Transverse colon (tissue), 4 donors: ENCODE measurements at regions not wholly inside any gene's neighbourhood (a gene's known extent, or its start where the extent isn't known, plus 50 kb on each side); places are given as distances from the start of the nearest gene placed in this dataset.

Experiments
- DNase-seq: peaks from one replicate; pipeline ENCODE4 v3.0.0-alpha.2; 2019
- H3K27ac ChIP-seq, 4 donors: fragments of 200-600 bp; sonication (generic); 2 replicates each; pipeline ENCODE4 v1.5.1; 2016 to 2018; ENCODE audit warnings: inconsistent platforms in 4 of 4
- H3K27me3 ChIP-seq: fragments of 200-600 bp; sonication (generic); 2 replicates; pipeline ENCODE4 v1.5.1; 2017; ENCODE audit warnings: inconsistent platforms
- H3K36me3 ChIP-seq, 4 donors: fragments of 200-600 bp; sonication (generic); 2 replicates each; pipeline ENCODE4 v1.5.1; 2017 to 2019; ENCODE audit warnings: inconsistent platforms in 4 of 4
- H3K4me1 ChIP-seq, 4 donors: fragments of 200-600 bp; sonication (generic); 2 replicates each; pipeline ENCODE4 v1.5.1; 2017 to 2020; ENCODE audit warnings: inconsistent platforms in 4 of 4
- H3K4me3 ChIP-seq, 4 donors: fragments of 200-600 bp; sonication (generic); 1 replicate in 1 of 4; 2 replicates in 3 of 4; pipeline versions ENCODE4 v1.5.1 to v1.6.1; 2017 to 2019; ENCODE audit warnings: inconsistent platforms in 4 of 4
- H3K9me3 ChIP-seq, 2 donors: fragments of 200-600 bp; sonication (generic); 2 replicates each; pipeline ENCODE4 v1.5.1; 2017 to 2019; ENCODE audit warnings: inconsistent platforms in 2 of 2
- EP300 ChIP-seq: sonication (generic); formaldehyde crosslinking; IDR thresholded peaks from one replicate; pipeline ENCODE4 v1.6.1; 2017; ENCODE audit warnings: antibody characterized with exemption, low read depth
- POLR2A ChIP-seq: fragments of 450-650 bp; IDR thresholded peaks from one replicate; pipeline ENCODE4 v1.6.1; 2016; ENCODE audit warnings: antibody characterized with exemption, mild to moderate bottlenecking, moderate library complexity
- POLR2AphosphoS5 ChIP-seq, 3 donors: sonication (generic); formaldehyde crosslinking; IDR thresholded peaks; one replicate each; pipeline ENCODE4 v1.6.1; 2016; ENCODE audit warnings: antibody characterized with exemption in 3 of 3
- WGBS, 2 donors: methylation state at CpG; one replicate each; pipeline ENCODE4 v1.1.5; 2018; ENCODE audit warnings: low coverage in 1 of 2; 5-methylcytosine and 5-hydroxymethylcytosine counted together
- in situ Hi-C, 4 donors: fragments of 200-750 bp; cut with MboI; loops; one replicate each; pipeline versions ENCODE4 v1.15.0 to v1.15.1; 2017; ENCODE audit warnings: low sequenced_read_pairs in 3 of 4, low pct_ligation_motif_present in 1 of 4, low pct_unique_long_range_greater_than_20kb in 1 of 4
- intact Hi-C: fragments of 100-400 bp; cut with DNase I; formaldehyde crosslinking; loops from one replicate; pipeline ENCODE4 v1.15.1; 2023; ENCODE audit warnings: low total_unique reads
- TF ChIP-seq, protein P1 (sequence below), 5 experiments: fragments of 200-600 bp in 3 of 5; fragments of 450-650 bp in 2 of 5; sonication (generic) in 3 of 5; IDR thresholded peaks; 1 replicate in 2 of 5; 2 replicates in 3 of 5; pipeline ENCODE4 v1.5.1; 2016 to 2017; ENCODE audit warnings: antibody characterized with exemption in 5 of 5, inconsistent platforms in 3 of 5, mild to moderate bottlenecking in 2 of 5, moderate library complexity in 1 of 5

- intact Hi-C loops (no loop called here), in situ Hi-C loops (no loop called here)
- Histone ChIP-seq H3K27ac (peak overlapping the region in 2 of 4 donors; percentile 27 to 60), H3K36me3 (no peaks in the 10 kb centered on the region), H3K9me3 (no peaks in the 10 kb centered on the region), H3K4me3 (no peak overlapping the region), H3K27me3 (no peaks in the 10 kb centered on the region), H3K4me1 (peaks cover 0 to 6% (median 0%) of the 10 kb centered on the region in 4 donors)
- WGBS, 2 donors: 41 to 57% methylated on average over 5 to 12 of the region's 12 CpGs
- DNase-seq: peak; percentile 56
- TF ChIP-seq EP300 (no peak), POLR2AphosphoS5 (IDR thresholded peaks at IDR 0.05) (peak; percentile 50 to 93 (median 73))
Observed at GRCh38 chr7:47720141-47720906, 138.4 kb upstream of the TNS3 start.

GRCh38 chr7:47719675-47720074 lies 137.8 kb upstream of the TNS3 start:
- TF ChIP-seq, protein P1, sequence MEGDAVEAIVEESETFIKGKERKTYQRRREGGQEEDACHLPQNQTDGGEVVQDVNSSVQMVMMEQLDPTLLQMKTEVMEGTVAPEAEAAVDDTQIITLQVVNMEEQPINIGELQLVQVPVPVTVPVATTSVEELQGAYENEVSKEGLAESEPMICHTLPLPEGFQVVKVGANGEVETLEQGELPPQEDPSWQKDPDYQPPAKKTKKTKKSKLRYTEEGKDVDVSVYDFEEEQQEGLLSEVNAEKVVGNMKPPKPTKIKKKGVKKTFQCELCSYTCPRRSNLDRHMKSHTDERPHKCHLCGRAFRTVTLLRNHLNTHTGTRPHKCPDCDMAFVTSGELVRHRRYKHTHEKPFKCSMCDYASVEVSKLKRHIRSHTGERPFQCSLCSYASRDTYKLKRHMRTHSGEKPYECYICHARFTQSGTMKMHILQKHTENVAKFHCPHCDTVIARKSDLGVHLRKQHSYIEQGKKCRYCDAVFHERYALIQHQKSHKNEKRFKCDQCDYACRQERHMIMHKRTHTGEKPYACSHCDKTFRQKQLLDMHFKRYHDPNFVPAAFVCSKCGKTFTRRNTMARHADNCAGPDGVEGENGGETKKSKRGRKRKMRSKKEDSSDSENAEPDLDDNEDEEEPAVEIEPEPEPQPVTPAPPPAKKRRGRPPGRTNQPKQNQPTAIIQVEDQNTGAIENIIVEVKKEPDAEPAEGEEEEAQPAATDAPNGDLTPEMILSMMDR (IDR thresholded peaks at IDR 0.05): no peak
- TF ChIP-seq POLR2A (no peak), EP300 (no peak), POLR2AphosphoS5 (IDR thresholded peaks at IDR 0.05) (no peak)
- Histone ChIP-seq H3K4me1 (peaks cover 0 to 6% (median 0%) of the 10 kb centered on the region in 4 donors), H3K27me3 (no peaks in the 10 kb centered on the region), H3K36me3 (no peaks in the 10 kb centered on the region), H3K27ac (peak overlapping the region in 2 of 4 donors; percentile 27 to 60), H3K4me3 (no peak overlapping the region), H3K9me3 (no peaks in the 10 kb centered on the region)
- no peak for DNase-seq
- intact Hi-C loops (no loop called here), in situ Hi-C loops (no loop called here)
- 58 to 70% methylated on average over 7 of the region's 7 CpGs for whole genome bisulfite sequencing, 2 donors

DNA sequence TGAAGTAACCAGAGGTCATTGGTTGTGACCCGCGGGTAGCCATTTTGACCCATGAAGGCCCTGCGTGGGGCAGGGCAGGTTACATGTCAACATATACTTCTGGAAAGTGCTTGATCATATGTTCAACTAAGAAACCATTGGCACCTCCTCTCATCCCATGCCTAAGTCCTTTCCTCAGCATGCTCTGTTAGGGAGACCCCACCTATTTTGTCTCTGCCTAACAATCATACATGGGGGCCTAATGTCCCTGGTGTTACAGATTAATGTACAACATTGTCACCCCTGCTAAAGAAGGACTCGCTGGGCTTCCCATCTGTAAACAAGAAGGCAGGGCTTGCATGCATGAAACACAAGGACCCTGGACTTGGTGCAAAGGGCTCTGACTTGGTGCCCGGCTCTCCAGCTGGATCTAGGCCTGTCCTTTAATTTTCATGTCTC lies 133.7 kb upstream of the TNS3 start:
- Histone ChIP-seq H3K9me3 (no peaks in the 10 kb centered on the region), H3K4me3 (no peak overlapping the region), H3K27ac (no peak overlapping the region), H3K27me3 (no peaks in the 10 kb centered on the region), H3K36me3 (no peaks in the 10 kb centered on the region), H3K4me1 (peaks cover 0 to 6% (median 0%) of the 10 kb centered on the region in 4 donors)
- WGBS, 2 donors: 97 to 100% methylated on average over 2 to 5 of the region's 5 CpGs
- TF ChIP-seq, protein P1 (IDR thresholded peaks at IDR 0.05): no peak
- TF ChIP-seq POLR2AphosphoS5 (IDR thresholded peaks at IDR 0.05) (no peak), POLR2A (no peak), EP300 (no peak)
- DNase-seq: no peak
- intact Hi-C loops (no loop called here), in situ Hi-C loops (no loop called here)

GRCh38 chr7:47714669-47715607 lies 133.0 kb upstream of the TNS3 start:
- H3K27me3 ChIP-seq: no peaks in the 10 kb centered on the region
- no peak overlapping the region for H3K27ac ChIP-seq
- intact Hi-C loops: no loop called here
- no peak for TF ChIP-seq POLR2A
- TF ChIP-seq POLR2AphosphoS5 (IDR thresholded peaks at IDR 0.05): no peak
- no peak for TF ChIP-seq EP300
- TF ChIP-seq, protein P1 (IDR thresholded peaks at IDR 0.05): no peak
- DNase-seq: no peak
- in situ Hi-C loops: no loop called here
- whole genome bisulfite sequencing, 2 donors: 67 to 68% methylated on average over 4 to 6 of the region's 6 CpGs
- H3K9me3 ChIP-seq: no peaks in the 10 kb centered on the region
- no peaks in the 10 kb centered on the region for H3K36me3 ChIP-seq
- H3K4me3 ChIP-seq: no peak overlapping the region
- H3K4me1 ChIP-seq: peaks cover 0 to 10% (median 0%) of the 10 kb centered on the region in 4 donors
